ENCODE measurements at regions not wholly inside any gene's neighbourhood (a gene's known extent, or its start where the extent isn't known, plus 50 kb on each side); places are given as distances from the start of the nearest gene placed in this dataset.

DNA sequence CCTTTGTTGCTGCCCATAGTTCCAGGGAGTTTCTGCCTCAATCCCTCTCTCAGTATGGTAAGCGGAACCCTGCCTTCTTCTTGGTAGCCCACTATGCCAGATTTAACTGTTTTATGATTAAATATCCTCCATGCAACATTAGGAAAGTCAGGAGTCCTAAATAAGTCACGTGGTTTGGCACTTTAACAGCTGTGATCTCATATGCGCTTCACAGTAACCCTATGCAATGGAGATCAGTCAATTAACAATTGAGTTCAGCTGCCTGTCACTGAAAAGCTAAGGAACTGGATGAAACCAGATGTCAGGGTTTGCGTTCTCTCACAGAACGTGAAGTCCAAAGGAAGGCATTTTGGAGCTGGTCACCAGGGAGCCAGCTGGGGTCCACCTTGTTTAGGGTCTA lies 81.6 kb downstream of the PSMB1 start:
- Histone ChIP-seq H3K79me2 (ENCODE audit: control insufficient read depth, insufficient read depth, low read length) (no peaks in the 10 kb centered on the region), H3K27ac (ENCODE audit: insufficient read depth, low read depth, low read length) (no peak overlapping the region), H3K4me1 (ENCODE audit: control insufficient read depth, extremely low read depth, insufficient read depth, low read length) (no peaks in the 10 kb centered on the region), H3K4me3 (replicated peaks in 1 of 3; ENCODE audit: insufficient read depth in 1 of 3, low read depth in 1 of 3, low read length in 3 of 3) (no peak overlapping the region), H3K4me2 (ENCODE audit: insufficient read depth, low read length) (no peak overlapping the region), H3K36me3 (ENCODE audit: control insufficient read depth in 2 of 2, extremely low read depth in 1 of 2, insufficient read depth in 2 of 2, low read length in 2 of 2) (no peaks in the 10 kb centered on the region), H3K9ac (replicated peaks; ENCODE audit: extremely low read depth, insufficient read depth, low read length) (no peak overlapping the region), H3K9me3 (replicated peaks; ENCODE audit: control insufficient read depth, insufficient read depth, low read length) (no peaks in the 10 kb centered on the region), H4K20me1 (replicated peaks; ENCODE audit: control insufficient read depth, extremely low read depth, insufficient read depth, low read length) (no peaks in the 10 kb centered on the region), H3K27me3 (ENCODE audit: control insufficient read depth in 2 of 2, insufficient read depth in 2 of 2, low read length in 2 of 2) (no peaks in the 10 kb centered on the region), H2AFZ (ENCODE audit: low read depth, low read length) (no peak overlapping the region), H3K9me1 (replicated peaks; ENCODE audit: control insufficient read depth, extremely low read depth, insufficient read depth, low read length) (no peaks in the 10 kb centered on the region)
- dilution Hi-C loops (cut with MboI; ENCODE audit: extremely low pct_ligation_motif_present, low sequenced_read_pairs), result no loop called here
- ChIA-PET POLR2A (no interaction called here), CTCF (no interaction called here)
- FAIRE-seq (no peak), DNase-seq (ENCODE audit: low read depth, low spot score) (no peak)
- no TSS peak for BruUV-seq (replicated peaks)
- intact Hi-C loops (cut with micrococcal nuclease), result no loop called here
- TF ChIP-seq POLR2A (IDR thresholded peaks at IDR 0.05; ENCODE audit: low read depth, low read length) (no peak), JUN (IDR thresholded peaks at IDR 0.05; ENCODE audit: borderline replicate concordance, insufficient read depth, insufficient read length, low read depth) (no peak), MYC (IDR thresholded peaks at IDR 0.05; ENCODE audit: low read depth, low read length) (no peak), FOS (IDR thresholded peaks at IDR 0.05; ENCODE audit: borderline replicate concordance, insufficient read depth, low read length) (no peak)
- TF ChIP-seq, protein P1, sequence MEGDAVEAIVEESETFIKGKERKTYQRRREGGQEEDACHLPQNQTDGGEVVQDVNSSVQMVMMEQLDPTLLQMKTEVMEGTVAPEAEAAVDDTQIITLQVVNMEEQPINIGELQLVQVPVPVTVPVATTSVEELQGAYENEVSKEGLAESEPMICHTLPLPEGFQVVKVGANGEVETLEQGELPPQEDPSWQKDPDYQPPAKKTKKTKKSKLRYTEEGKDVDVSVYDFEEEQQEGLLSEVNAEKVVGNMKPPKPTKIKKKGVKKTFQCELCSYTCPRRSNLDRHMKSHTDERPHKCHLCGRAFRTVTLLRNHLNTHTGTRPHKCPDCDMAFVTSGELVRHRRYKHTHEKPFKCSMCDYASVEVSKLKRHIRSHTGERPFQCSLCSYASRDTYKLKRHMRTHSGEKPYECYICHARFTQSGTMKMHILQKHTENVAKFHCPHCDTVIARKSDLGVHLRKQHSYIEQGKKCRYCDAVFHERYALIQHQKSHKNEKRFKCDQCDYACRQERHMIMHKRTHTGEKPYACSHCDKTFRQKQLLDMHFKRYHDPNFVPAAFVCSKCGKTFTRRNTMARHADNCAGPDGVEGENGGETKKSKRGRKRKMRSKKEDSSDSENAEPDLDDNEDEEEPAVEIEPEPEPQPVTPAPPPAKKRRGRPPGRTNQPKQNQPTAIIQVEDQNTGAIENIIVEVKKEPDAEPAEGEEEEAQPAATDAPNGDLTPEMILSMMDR (IDR thresholded peaks at IDR 0.05; ENCODE audit: extremely low read depth in 1 of 2, insufficient read depth in 1 of 2, low read depth in 1 of 2, low read length in 2 of 2), result no peak

DNA sequence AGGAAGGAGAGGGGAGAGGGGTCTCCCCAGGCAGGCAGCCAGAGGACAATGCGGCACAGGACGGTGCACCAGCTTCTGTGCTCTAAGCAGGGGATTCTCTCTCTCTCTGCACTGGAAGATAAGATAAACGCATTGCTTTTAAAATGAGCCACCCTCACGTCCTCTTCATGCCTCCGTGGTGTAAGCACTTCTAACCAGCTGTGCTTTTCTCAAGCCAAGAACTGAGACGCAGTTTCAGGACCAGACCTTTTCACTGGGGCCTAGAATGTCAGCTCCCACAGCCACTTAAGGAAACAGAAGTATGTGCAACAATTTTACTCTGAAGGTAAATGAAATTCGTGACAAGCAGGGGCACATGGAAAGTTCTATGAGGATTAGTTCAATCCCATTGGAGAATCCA lies 82.4 kb downstream of the PSMB1 start:
- no peaks in the 10 kb centered on the region for H3K36me3 ChIP-seq (ENCODE audit: control insufficient read depth in 2 of 2, extremely low read depth in 1 of 2, insufficient read depth in 2 of 2, low read length in 2 of 2)
- ChIA-PET CTCF (no interaction called here), POLR2A (no interaction called here)
- no peak overlapping the region for H3K4me3 ChIP-seq (replicated peaks in 1 of 3; ENCODE audit: insufficient read depth in 1 of 3, low read depth in 1 of 3, low read length in 3 of 3)
- no peak overlapping the region for H3K9ac ChIP-seq (replicated peaks; ENCODE audit: extremely low read depth, insufficient read depth, low read length)
- no peak for FAIRE-seq
- H3K27me3 ChIP-seq (ENCODE audit: control insufficient read depth in 2 of 2, insufficient read depth in 2 of 2, low read length in 2 of 2), result no peaks in the 10 kb centered on the region
- dilution Hi-C loops (cut with MboI; ENCODE audit: extremely low pct_ligation_motif_present, low sequenced_read_pairs), result no loop called here
- no TSS peak for BruUV-seq (replicated peaks)
- TF ChIP-seq POLR2A (IDR thresholded peaks at IDR 0.05; ENCODE audit: low read depth, low read length), result no peak
- TF ChIP-seq GATA2 (IDR thresholded peaks at IDR 0.05; ENCODE audit: insufficient read depth, insufficient read length, low read depth, low read length), result no peak
- TF ChIP-seq EZH2 (IDR thresholded peaks at IDR 0.05; ENCODE audit: borderline replicate concordance, low read depth, low read length, severe bottlenecking), result no peak
- no peak for TF ChIP-seq FOS (IDR thresholded peaks at IDR 0.05; ENCODE audit: borderline replicate concordance, insufficient read depth, low read length)
- no peak for TF ChIP-seq MYC (IDR thresholded peaks at IDR 0.05; ENCODE audit: low read depth, low read length)
- no peak for TF ChIP-seq JUN (IDR thresholded peaks at IDR 0.05; ENCODE audit: borderline replicate concordance, insufficient read depth, insufficient read length, low read depth)
- TF ChIP-seq, protein P2, sequence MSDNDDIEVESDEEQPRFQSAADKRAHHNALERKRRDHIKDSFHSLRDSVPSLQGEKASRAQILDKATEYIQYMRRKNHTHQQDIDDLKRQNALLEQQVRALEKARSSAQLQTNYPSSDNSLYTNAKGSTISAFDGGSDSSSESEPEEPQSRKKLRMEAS (IDR thresholded peaks at IDR 0.05; ENCODE audit: insufficient read depth, insufficient read length), result no peak
- TF ChIP-seq POLR2AphosphoS5 (IDR thresholded peaks at IDR 0.05; ENCODE audit: insufficient read depth, low read depth, low read length), result no peak
- TF ChIP-seq, protein P1 (IDR thresholded peaks at IDR 0.05; ENCODE audit: extremely low read depth in 1 of 2, insufficient read depth in 1 of 2, low read depth in 1 of 2, low read length in 2 of 2), result no peak
- DNase-seq (ENCODE audit: low read depth, low spot score), result no peak
- no peak overlapping the region for H2AFZ ChIP-seq (ENCODE audit: low read depth, low read length)
- no peaks in the 10 kb centered on the region for H3K79me2 ChIP-seq (ENCODE audit: control insufficient read depth, insufficient read depth, low read length)
- H3K27ac ChIP-seq (ENCODE audit: insufficient read depth, low read depth, low read length), result no peak overlapping the region
- no peaks in the 10 kb centered on the region for H3K4me1 ChIP-seq (ENCODE audit: control insufficient read depth, extremely low read depth, insufficient read depth, low read length)
- intact Hi-C loops (cut with micrococcal nuclease), result no loop called here
- H3K9me3 ChIP-seq (replicated peaks; ENCODE audit: control insufficient read depth, insufficient read depth, low read length), result no peaks in the 10 kb centered on the region
- no peaks in the 10 kb centered on the region for H3K9me1 ChIP-seq (replicated peaks; ENCODE audit: control insufficient read depth, extremely low read depth, insufficient read depth, low read length)
- no peaks in the 10 kb centered on the region for H4K20me1 ChIP-seq (replicated peaks; ENCODE audit: control insufficient read depth, extremely low read depth, insufficient read depth, low read length)
- H3K4me2 ChIP-seq (ENCODE audit: insufficient read depth, low read length), result no peak overlapping the region
